D341Med (cell line): ENCODE measurements at regions not wholly inside any gene's neighbourhood (a gene's known extent, or its start where the extent isn't known, plus 50 kb on each side); places are given as distances from the start of the nearest gene placed in this dataset.
A peak's percentile ranks its signal among the peaks of the same experiment; 100 is the strongest.
"Not testable (repeated sequence)": the region's sequence is repeated elsewhere in the genome, so short reads cannot be mapped to it uniquely, and the experiment has no call there.

Source experiments
- DNase-seq: peaks from one replicate; pipeline ENCODE4 v3.0.0; 2012; ENCODE audit warnings: low spot score

- DNase-seq, result no peak
These were observed 60.2 kb downstream of the GLUL start for GRCh38 chr1:182331387-182331786.

- no peak for DNase-seq
These were observed 61.3 kb downstream of the GLUL start for GRCh38 chr1:182330303-182330702.

- no peak for DNase-seq
These were observed 62.1 kb downstream of the GLUL start for GRCh38 chr1:182329471-182329870.

- DNase-seq, result no peak
These were observed 63.0 kb downstream of the GLUL start for GRCh38 chr1:182328591-182328990.

- no peak for DNase-seq
These were observed 66.3 kb downstream of the GLUL start for GRCh38 chr1:182325339-182325738.

GRCh38 chr1:182321532-182321931 is 70.1 kb downstream of the GLUL start:
- not testable (repeated sequence) for DNase-seq

GRCh38 chr1:182317611-182318161 is 73.9 kb downstream of the GLUL start:
- peak; percentile 72 for DNase-seq

- not testable (repeated sequence) for DNase-seq
These were observed 75.1 kb downstream of the GLUL start for GRCh38 chr1:182316454-182316853.

- DNase-seq, result no peak
These were observed 76.4 kb downstream of the GLUL start for GRCh38 chr1:182315167-182315556.

- DNase-seq, result peak; percentile 60
These were observed 81.8 kb downstream of the GLUL start for GRCh38 chr1:182309631-182310351.

GRCh38 chr1:182308826-182309225 is 82.8 kb downstream of the GLUL start:
- DNase-seq, result no peak

GRCh38 chr1:182307486-182307885 is 84.1 kb downstream of the GLUL start:
- not testable (repeated sequence) for DNase-seq

- DNase-seq, result no peak
These were observed 85.7 kb downstream of the GLUL start for GRCh38 chr1:182305861-182306260.

- no peak for DNase-seq
These were observed 87.0 kb downstream of the GLUL start for GRCh38 chr1:182304627-182305026.

GRCh38 chr1:182304218-182304617 is 87.4 kb downstream of the GLUL start:
- no peak for DNase-seq

- no peak for DNase-seq
These were observed 87.8 kb downstream of the GLUL start for GRCh38 chr1:182303778-182304177.

- peak; percentile 73 for DNase-seq
These were observed 90.0 kb downstream of the GLUL start for GRCh38 chr1:182301467-182302198.

GRCh38 chr1:182301026-182301436 is 90.6 kb downstream of the GLUL start:
- DNase-seq, result no peak

- no peak for DNase-seq
These were observed 91.6 kb downstream of the GLUL start for GRCh38 chr1:182299728-182300616.

GRCh38 chr1:182299054-182299727 is 92.4 kb downstream of the GLUL start:
- not testable (repeated sequence) for DNase-seq

GRCh38 chr1:182297335-182297734 is 94.3 kb downstream of the GLUL start:
- no peak for DNase-seq

GRCh38 chr1:182295697-182296096 is 95.9 kb downstream of the GLUL start:
- DNase-seq, result no peak
